GM12875 (cell line): ENCODE measurements at regions not wholly inside any gene's neighbourhood (a gene's known extent, or its start where the extent isn't known, plus 50 kb on each side); places are given as distances from the start of the nearest gene placed in this dataset.

Experiments
- H3K4me3 ChIP-seq: one replicate; pipeline ENCODE4 v1.5.1; 2011; ENCODE audit warnings: low read depth, low read length, control low read depth
- CTCF ChIP-seq: IDR thresholded peaks from 2 replicates; pipeline ENCODE4 v1.5.1; 2011; ENCODE audit warnings: low read depth, mild to moderate bottlenecking, control low read depth, inconsistent platforms, low read length, moderate library complexity, borderline replicate concordance; ENCODE audit not compliant: insufficient read depth

DNA sequence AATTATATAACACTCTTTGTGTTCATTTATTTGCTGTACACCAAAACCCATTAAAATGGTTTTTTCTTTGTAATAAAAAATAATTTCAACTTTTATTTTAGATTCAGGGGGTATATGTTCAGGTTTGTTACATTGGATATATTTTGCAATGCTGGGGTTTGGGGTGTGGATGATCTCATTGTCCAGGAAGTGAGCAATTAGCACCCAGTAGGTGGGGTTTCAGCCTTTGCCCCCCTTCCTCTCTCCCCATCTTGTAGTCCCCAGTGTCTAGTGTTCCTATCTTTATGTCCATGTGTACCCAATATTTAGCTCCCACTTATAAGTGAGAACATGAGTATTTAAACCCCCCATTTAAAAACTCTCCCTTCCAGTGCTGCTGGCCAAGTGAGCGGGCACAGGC is 184.6 kb downstream of the RHOU start:
- no peak overlapping the region for H3K4me3 ChIP-seq
- no peak for TF ChIP-seq CTCF

GRCh38 chr1:228920831-228921230 is 185.6 kb downstream of the RHOU start:
- TF ChIP-seq CTCF = no peak
- no peak overlapping the region for H3K4me3 ChIP-seq

DNA sequence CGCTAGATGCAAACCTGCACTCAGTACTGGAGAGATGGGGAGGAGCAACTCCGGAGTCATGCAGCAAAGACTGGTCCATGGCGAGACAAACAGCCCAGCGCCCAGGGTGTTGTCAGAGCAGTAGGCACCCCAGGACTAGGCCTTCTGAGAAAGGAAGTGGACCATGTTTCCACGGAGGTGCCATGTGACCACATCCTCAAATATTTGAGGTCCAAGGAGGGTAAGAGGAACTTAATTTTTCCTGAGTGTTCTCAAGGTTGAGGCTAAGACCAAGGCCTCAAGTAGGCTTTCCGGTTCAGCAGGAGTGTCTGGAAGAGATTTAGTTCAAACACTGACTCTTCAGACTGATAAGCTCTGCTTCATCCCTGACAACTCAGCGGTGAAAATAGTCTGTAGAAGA is 186.2 kb downstream of the RHOU start:
- TF ChIP-seq CTCF = no peak
- H3K4me3 ChIP-seq = no peak overlapping the region

GRCh38 chr1:228922722-228923376 is 187.6 kb downstream of the RHOU start:
- H3K4me3 ChIP-seq = no peak overlapping the region
- TF ChIP-seq CTCF = no peak

GRCh38 chr1:228923973-228924686 is 188.9 kb downstream of the RHOU start:
- TF ChIP-seq CTCF = no peak
- no peak overlapping the region for H3K4me3 ChIP-seq

DNA sequence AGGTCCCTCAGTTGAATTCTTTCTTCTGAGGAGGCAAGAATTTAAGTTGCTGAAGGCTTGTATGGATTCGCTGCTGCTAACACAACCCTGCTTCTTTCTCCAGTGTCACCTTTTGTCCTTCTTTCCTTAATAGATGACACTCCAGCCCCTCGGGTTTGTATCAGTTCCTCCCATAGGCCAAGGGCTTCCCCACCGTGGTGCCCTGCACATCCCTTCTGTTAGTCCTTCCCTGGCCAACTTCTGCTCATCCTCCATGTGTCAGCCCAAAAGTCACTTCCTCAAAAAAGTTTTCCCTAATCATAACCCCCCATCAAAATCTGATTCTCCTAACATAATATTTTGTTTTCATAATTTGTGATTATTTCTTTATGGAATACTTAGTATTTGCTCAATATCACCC is 190.4 kb downstream of the RHOU start:
- H3K4me3 ChIP-seq = no peak overlapping the region
- no peak for TF ChIP-seq CTCF

DNA sequence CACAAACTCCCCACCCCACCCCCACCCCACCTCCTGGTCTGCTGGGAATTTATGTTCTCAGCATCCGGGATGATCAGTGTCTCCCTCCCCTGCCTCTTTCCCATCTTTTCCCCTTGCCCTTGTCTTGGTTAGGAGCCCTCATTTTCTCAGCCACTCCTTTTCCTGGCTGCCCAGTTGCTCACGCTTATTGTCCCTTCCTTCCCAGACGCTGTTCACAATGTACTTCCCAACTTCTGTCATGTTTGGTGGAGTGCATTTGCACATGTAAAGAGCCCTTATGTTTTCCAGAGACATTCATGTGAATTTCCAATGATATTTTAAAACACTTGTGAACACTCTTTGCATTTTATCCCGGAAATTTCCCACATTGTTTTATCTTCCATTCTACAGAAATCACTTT is 192.1 kb downstream of the RHOU start:
- H3K4me3 ChIP-seq = no peak overlapping the region
- no peak for TF ChIP-seq CTCF
